GM12874 (cell line): ENCODE measurements at regions not wholly inside any gene's neighbourhood (a gene's known extent, or its start where the extent isn't known, plus 50 kb on each side); places are given as distances from the start of the nearest gene placed in this dataset.

ENCODE experiments used
- CTCF ChIP-seq: IDR thresholded peaks from 2 replicates; pipeline ENCODE4 v1.5.1; 2011; ENCODE audit warnings: low read depth, mild to moderate bottlenecking, control low read depth, low read length, moderate library complexity; ENCODE audit not compliant: insufficient read depth

- TF ChIP-seq CTCF = no peak
These were observed 94.3 kb upstream of the CHMP2B start for GRCh38 chr3:87132801-87133200.

GRCh38 chr3:87128006-87128405 is 99.1 kb upstream of the CHMP2B start:
- TF ChIP-seq CTCF = no peak

GRCh38 chr3:87127281-87127680 is 99.8 kb upstream of the CHMP2B start:
- TF ChIP-seq CTCF = no peak

GRCh38 chr3:87126321-87126720 is 100.8 kb upstream of the CHMP2B start:
- no peak for TF ChIP-seq CTCF

GRCh38 chr3:87125116-87125515 is 102.0 kb upstream of the CHMP2B start:
- no peak for TF ChIP-seq CTCF

GRCh38 chr3:87122766-87123165 is 104.3 kb upstream of the CHMP2B start:
- TF ChIP-seq CTCF = no peak

GRCh38 chr3:87121856-87122255 is 105.3 kb upstream of the CHMP2B start:
- no peak for TF ChIP-seq CTCF

GRCh38 chr3:87120881-87121280 is 106.2 kb upstream of the CHMP2B start:
- no peak for TF ChIP-seq CTCF
